Islet of Langerhans (tissue), 1 donor: ENCODE measurements at regions not wholly inside any gene's neighbourhood (a gene's known extent, or its start where the extent isn't known, plus 50 kb on each side); places are given as distances from the start of the nearest gene placed in this dataset.
"Not testable (repeated sequence)": the region's sequence is repeated elsewhere in the genome, so short reads cannot be mapped to it uniquely, and the experiment has no call there.

ENCODE experiments used
- FAIRE-seq: peaks from one replicate; lab custom pipeline; 2011; peaks lifted over from hg19 to GRCh38; lab: Jason Lieb, UNC

DNA sequence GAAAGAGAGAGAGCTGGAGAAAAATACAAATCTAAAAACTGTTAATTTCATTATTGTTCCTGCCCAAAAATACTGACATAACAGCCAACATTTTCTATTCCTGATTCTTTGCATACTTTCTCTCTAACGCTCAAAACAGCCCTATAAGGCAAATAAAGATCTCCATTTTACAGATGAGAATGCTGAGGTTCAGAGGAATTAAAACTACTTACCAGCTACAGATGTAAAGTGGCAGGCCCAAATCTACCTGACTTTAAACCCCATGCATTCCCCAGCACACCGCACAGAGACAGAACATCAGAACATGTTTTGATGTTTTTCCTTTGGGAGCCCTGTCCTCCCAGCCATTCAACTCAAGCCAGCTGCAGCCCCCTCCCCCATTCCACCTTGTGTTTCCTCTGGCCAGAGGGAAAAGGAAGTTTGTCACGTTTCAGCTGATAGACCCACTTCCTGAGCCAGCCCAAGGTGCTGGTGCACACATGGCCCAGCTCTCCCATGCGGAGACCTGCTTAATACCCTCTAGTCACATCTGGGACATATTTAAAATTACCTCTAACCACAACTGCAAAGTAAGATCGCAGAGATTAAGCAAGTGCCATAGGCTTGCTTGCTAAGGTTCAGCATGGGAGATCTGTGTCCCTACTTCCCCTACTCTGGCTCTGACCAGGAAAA lies 133.1 kb upstream of the NFIA start:
- FAIRE-seq, result no peak

DNA sequence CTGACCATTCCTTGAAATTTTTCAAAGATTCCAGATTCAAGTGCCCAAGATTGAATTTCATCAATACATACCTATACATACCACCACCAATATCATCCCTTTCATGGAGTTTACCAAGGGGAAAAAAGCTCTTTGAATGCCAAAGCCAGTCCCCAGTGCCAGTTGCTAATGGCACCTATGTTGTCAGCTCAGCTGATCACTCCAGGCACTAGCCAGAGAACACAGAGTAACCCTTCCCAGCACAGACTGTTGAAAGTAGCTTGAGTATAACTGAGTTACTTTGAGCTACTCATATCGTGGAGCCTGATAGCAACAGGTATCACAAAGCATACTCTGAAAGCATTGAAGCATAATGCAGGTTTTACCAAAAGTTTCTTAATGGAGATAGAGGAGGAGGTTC lies 133.9 kb upstream of the NFIA start:
- FAIRE-seq, result no peak

DNA sequence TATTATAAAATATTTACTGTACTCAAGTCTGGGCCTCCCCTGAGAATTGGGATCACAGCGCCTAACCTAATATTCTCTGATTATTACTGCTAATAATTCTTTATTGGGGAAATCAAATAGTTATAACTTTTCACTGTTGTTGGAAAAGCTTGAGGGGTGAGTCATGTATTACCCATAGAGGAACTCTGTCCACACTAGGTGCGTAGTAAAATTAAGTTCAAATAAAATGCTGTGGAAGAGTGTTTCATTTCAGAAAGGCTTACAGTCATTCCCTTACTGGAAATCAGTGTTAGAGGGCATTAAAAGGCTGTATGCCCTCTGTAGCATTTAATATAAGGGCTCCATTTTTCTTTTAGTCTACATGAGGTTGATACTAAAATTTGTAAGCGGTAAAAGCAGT lies 135.0 kb upstream of the NFIA start:
- FAIRE-seq, result no peak

DNA sequence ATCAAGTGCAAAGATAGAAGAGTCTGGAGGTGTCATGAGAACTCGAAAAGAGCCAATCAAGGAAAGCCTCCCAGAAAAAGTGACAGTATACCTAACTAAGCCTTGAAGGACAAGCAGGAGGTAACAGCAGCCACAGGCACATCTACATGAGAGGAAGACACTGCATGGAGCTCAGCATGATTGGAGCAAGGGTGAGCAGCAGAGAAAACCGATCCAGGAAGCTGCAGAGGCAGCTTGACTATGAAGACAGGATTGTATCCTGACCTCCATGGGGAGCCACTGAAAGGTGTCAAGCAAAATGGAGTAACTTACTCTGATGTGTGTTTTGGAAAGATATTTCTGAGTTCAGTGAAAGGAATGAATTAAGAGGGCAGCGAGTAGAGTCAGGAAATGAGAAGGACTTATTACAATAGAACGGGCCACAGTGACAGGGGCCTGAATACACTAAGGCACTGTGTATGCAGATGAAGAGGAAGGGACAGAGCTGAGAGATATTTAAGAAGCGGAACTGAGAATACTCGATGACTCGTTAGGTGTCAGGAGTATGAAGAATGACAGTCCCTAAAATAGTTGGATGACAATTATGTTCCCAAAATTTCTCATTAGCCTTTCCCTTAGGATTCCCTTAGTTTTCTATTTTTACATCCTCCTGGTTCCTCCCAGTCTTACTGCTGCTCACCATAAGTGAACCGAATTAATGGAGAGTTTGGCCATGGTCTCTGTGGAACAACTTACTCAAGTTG lies 139.3 kb upstream of the NFIA start:
- FAIRE-seq, result no peak

DNA sequence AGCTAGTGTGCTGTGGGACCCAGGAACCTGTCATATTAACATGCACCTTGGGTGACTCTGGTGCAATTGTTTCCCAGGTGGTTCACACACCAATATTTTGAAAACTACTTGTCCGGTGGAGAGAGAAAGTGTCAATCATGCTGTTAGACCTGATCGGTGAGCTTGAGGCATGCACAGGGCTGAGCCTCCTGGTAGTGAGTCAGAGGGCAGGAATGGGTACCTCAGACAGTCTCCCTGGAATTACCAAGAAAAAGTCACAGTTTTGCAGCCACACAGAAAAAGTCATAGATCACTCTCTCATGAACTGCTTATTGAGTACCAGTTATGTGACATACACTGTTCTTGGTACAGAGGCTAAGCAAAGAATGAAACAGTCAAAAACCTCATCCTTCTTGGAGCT lies 140.1 kb upstream of the NFIA start:
- no peak for FAIRE-seq

DNA sequence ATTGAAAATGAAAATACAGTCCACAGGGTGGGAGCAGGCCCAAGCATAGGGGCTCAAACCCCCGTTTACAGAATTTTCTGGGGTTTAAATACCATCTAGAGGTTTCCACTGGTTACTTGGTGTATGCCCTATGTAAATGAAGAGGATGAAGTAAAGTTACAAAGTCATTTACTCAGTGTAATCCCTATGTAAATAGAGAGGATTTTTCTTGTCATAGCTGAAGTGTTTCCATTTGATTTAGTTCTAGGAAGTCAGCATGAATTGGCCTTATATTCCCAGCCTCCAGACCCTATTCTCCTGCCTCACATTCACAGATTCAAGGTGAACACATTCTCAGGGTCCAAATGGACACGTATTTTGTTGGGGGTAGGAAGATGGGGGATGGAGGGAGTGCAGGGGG lies 141.7 kb upstream of the NFIA start:
- FAIRE-seq, result not testable (repeated sequence)

DNA sequence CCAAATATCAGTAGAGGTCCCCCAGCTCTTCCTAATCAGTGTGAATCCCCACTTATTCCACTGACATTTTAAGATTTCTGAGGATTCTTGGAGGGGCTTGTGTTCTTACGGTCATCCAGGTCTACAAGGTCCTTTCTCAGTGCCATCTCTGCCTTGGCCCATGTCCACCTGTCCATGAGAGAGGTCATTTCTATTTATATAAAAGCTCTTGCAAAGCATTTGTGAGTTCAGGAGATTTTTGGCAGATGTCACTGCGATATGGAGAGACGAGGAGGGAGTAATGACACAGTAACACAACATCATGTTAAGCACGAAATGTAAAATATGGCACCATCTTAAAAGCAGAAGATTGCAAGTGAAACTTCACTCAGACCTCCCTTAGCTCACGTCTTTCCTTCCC lies 144.6 kb upstream of the NFIA start:
- no peak for FAIRE-seq

DNA sequence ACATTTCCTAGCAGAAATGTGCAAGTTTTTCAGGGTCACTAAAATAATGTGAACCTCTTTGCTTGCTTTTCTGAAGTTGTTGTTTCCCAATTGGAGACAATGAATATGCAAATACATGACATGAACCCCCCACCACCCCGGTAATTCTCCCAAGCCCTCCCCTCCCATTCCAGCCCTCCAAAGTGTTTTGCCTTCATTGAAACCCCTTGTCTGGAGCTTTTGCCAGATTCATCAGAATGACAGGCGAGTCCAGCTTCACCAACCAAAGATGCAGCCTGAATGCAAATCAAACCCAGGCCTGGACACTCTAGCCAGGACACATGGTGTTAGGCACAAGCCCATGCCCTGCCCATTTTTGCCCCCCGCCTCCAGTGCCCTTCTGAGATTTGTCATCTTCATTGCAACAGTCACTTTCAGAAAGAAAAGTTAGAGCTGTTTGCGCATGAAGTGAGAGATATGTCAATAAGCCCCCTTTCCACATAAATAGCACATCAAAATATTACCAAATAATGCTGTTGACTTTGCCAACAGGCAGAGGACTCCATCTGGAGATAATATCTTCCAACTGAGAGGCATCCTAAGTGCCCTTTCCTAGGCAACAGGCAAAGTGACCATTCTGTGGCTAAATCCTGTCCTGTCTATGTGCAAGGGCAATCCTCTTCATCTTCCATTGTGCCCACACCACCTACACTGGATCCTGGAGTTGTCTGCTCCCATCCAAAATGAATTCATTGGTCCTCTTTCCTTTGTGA lies 145.6 kb upstream of the NFIA start:
- no peak for FAIRE-seq

DNA sequence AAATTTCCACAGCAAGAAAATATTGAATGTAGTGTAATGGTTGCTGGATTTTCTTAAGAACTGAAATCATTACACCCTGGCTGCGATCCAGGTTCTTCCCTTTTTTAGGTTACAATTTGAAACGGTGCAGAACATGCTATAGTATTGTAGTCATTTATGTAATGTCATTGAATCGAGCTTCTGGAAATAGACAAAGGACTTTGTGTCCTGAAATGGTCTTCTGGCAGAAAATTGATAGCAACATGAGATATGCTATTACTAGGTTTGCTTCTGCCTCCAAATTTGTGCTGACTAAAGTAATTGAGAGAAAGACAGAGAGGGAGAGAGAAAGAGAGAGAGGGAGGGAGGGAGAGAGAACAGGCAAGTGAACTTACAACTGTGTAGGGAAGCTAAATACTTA lies 146.2 kb upstream of the NFIA start:
- peak; percentile 13 for FAIRE-seq

DNA sequence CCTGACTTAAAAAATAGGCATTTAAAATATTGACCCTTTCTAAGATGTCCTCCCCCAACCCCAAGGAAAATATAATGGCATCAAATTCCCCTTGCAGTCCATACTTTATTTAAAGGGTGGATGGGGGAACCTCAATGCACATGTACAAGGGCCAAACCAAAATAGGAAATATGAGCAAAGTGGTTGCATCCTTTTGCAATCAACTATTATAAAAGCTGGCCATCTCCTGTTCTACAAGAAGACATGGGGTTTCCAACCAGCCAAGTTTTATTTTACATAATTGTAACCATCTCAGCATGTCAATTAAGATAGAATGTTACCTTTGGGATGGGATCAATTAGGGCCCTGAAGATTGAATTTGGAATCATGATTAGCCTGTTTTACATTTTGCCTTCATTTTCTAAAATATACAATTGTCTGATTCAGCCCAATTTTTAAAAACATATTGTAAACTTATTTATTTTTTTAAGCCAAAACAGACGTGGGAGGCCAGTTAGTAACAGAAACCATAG lies 146.7 kb upstream of the NFIA start:
- no peak for FAIRE-seq

DNA sequence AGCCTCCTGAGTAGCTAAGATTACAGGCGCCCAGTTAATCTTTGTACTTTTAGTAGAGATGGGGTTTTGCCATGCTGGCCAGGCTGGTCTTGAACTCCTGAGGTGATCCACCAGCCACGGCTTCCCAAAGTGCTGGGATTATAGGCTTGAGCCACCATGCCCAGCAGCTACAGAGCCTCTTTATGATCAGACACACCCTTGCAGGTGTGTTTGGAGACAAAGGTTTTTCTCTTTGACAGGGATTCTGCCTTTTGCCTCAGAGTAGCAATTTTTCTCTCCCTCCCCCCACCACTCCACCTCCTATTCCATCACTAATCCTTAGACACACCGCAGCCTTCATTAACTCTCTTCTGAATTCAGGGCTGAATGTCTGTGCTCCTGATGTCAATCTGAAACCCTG lies 152.2 kb upstream of the NFIA start:
- no peak for FAIRE-seq

DNA sequence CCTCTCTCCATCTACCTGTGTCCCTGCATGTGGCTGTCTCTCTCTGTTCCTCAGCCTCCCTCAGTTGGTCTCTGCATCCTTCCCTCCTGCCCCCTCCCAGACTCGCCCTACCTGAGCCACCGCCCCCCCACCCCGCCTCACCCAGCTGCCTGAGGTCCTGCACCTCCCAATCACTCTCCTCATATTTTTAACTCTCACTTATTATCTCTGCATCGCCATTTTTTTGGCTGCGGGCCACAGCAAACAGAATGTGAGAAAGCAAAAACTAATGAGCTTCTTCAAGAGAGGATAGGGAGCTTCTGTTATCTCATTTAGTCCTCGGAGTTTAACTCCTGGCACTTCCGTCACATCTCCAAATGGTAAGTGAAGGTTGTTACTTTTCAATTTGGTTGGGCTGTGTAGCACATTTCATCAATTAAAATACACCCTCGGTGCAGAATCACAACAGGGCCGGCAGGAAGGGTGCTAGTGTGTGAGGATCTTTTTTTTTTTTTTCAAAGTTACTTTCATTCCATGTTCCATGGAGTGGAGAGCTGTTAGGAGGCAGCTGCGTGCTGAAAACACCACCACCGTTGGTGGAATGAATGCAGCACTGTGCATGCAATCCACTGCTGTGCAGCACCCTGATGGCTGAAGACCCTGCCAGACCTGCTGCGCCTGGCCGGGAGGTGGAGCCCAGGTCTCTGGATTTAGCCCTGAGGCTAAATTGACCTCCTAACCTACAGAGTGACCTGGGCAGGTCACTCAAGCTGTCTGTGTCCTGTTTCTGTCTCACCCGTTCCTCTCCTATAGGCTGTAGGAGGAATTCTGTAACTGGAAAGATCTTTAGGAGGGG lies 157.2 kb upstream of the NFIA start:
- FAIRE-seq, result no peak

DNA sequence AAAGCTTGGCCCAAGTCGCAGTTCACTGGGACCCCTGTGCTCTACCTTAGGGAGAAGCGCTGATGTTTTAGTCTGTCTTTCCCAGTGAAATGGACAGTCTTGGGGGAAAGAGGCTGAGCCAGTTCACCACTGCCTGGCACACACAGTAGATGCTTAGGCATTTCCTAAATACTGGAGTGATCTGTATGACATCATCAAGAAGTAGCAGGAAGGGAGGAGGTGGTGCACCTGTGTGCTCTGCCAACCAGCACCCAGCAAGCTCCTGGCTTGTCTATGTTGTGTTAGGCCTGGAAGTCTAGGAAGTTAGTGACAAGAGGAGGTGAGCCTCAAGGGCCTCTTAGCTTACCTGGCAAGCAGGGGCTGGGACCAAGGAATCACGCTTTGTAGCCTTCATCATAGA lies 158.2 kb upstream of the NFIA start:
- no peak for FAIRE-seq

DNA sequence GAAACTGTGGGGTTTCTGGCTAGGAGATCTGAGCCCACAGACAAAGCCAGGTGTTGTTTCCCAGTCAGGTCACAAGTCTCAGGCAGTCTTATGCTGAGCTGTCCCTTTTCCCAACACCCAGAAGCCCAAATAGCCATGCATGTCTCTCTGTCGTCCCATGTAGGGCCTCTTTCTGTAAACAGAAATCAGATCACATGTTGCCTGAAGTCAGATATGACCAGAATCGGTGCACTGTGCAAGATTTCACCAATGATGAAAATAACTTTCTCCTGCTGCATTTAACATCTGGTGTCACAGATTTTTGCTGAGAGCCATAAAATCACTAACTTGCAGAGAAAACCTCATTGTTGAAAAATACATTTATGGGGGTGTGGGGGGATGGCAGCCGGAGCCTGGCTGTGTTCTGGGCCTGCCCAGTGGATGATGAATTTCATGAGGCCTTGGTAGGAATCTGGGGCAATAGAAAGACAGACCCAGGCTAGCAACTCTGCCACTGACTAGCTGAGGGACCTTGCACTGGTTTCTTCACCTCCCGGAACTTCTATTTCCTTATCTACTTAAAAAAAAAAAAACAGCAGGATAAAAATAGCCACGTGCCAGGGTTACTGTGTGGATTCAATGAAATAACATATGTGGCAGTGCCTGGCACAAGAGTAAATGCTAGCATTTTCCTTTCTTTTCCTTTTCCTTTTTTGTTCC lies 158.8 kb upstream of the NFIA start:
- FAIRE-seq, result no peak

DNA sequence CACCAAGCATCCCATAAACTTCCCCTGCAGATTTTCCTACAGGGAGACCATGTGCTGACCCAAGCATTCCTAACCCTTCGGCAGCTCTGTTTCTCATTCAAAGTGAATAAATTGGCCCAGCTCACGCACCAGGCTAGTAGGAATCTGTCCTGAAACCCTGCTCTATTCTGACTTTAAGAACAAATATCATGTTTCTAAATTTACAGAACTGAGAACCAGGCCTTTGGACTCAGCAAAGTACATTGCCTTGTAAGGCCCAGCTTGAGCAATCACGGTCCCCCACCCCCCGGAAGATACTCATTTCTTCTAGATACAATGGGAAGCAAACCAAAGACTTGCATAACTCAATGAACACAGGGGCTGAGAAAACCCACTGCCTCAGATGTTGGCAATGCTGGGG lies 160.1 kb upstream of the NFIA start:
- no peak for FAIRE-seq

DNA sequence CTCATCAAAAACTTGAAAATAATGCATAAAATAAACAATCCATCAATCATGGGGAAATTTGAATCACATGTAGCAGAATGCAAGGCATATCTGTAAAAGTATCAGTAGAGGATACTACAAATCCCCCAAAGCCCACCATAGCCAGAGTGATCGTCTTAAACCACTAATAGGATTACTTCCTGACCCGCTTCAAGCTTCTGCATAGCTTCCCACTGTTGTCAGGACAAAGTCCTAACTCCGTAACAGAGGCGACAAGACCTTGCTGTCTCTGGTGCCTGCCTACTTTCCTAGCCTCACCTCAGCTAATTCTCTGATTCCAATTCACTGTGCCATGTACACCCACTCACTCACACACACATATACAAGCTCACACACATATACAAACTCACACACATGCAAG lies 161.2 kb upstream of the NFIA start:
- FAIRE-seq, result no peak

DNA sequence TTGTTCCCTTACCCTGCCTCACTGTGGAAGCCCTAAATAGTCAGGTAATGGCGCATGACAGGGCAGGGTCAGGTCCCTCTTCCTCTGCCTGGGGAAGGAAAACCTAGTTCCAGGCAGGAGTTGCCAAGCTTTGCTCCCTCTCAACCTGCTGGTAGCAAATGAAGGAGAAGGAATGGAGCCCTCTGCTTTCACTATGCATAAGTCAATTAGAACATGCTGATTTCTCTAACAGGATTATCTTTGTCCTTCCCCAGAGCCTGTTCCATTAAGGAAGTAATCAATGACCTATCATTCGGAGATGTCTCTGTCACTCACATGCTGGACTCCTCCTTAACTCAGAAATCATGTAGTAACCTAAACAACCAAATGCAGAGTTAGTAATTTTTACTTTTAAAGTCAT lies 161.8 kb upstream of the NFIA start:
- FAIRE-seq, result no peak

DNA sequence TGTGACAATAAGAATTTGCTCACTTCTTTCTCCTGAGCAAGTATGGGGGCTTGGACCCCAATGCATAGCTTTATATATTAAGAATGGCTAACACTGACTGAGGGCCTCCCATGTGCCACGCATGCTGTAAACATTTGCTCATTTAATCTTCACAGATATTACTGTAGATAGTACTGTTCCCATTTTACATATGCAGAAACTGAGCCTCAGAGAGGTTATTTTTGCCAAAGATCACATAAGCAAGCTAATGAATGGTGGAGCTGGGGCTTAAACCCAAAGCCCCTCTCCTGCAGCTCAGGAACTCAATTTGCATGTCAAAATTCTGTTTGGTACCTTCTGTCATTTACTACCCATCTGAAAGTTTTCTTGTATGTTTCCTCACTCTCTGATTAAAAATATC lies 163.5 kb upstream of the NFIA start:
- no peak for FAIRE-seq

DNA sequence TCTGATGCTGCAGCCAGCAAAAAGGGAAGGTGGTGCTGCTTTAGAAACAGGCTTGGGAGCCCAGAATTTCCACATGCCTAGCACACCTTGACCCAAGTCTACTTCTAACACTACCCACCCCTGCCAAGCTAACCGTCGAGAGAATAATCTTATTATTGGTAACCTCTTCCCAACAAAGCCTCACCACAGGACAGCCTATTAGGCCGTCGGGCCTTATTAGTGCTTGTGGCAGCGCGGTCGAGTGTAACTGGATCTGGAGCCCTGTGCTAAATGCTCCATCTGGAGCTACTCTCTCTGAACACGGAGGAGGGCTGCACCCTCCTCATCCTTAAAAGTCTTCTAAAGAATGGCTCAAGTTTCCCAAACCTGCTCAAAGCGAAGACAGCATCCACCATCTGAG lies 165.5 kb upstream of the NFIA start:
- FAIRE-seq, result no peak

DNA sequence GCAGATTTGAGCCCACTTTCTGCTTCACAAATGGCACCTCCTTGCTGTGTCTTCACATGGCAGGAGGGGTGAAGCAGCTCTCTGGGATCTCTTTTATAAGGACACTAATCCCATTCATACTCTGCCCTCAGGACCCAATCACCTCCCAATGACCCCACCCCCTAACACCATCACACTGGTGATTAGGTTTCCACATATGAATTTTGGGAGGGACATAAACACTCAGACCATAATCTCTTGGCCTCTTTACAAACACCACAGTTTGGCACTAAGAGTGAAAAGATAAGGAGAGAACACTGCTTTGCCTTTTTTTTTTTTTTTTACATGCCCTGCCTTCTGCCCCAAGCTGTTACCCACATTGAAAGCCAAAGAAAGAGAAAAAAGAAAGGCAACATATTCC lies 166.2 kb upstream of the NFIA start:
- no peak for FAIRE-seq

DNA sequence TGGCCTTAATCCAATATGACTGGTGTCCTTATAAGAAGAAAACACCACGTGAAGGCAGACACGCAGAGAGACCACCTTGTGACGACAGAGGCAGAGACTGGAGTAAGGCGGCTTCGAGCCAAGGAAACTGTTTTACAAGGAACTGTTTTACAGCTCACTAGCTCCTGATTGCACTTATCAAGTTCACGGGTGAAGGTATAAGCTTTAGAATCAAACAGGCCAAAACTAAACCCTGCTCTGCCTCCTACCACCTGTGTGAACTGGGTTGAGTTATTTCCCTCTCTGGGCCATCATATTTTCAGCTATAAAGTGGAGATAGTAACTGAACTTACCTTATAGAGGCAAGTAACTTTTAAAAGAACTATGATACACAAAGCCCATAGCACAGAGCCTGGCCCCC lies 166.9 kb upstream of the NFIA start:
- no peak for FAIRE-seq

DNA sequence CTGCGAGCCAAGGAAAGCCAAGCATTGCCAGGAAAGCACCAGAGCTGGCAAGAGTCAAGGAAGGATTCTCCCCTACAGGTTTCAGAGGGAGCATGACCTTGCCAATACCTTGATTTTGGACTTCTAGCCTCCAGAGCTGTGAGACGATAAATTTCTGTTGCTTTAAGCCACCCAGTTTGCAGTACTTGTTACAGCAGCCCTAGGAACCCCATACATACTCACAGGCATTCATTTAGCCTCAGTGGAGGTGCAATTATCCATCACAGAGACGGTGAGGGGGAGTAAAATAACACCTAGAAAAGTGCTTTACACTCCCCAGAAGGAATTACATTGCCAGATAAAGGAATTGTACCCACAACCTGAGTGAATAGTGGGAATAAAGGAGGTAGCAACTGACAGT lies 167.4 kb upstream of the NFIA start:
- FAIRE-seq, result no peak
